ENCODE measurements at regions not wholly inside any gene's neighbourhood (a gene's known extent, or its start where the extent isn't known, plus 50 kb on each side); places are given as distances from the start of the nearest gene placed in this dataset.

GRCh38 chr2:219769090-219769910 lies 141.9 kb downstream of the SLC4A3 start:
- H3K36me3 ChIP-seq: no peaks in the 10 kb centered on the region
- no peaks in the 10 kb centered on the region for H3K4me1 ChIP-seq
- 48 to 49% methylated on average over 15 to 16 of the region's 16 CpGs for WGBS, 2 donors
- H3K9me3 ChIP-seq: peaks cover 0 to 2% (median 0%) of the 10 kb centered on the region in 4 donors
- TF ChIP-seq CTCF (IDR thresholded peaks at IDR 0.05) (no peak), POLR2A (IDR thresholded peaks at IDR 0.05) (no peak)
- no peak overlapping the region for H3K4me3 ChIP-seq
- no peak for DNase-seq (ENCODE audit: low spot score in 2 of 2)
- H3K27me3 ChIP-seq: no peaks in the 10 kb centered on the region
- H3K27ac ChIP-seq: no peak overlapping the region

- 52 to 55% methylated on average over 9 of the region's 9 CpGs for WGBS, 2 donors
- no peak for DNase-seq (ENCODE audit: low spot score in 2 of 2)
- TF ChIP-seq POLR2A (IDR thresholded peaks at IDR 0.05) (no peak), CTCF (IDR thresholded peaks at IDR 0.05) (no peak), EP300 (IDR thresholded peaks at IDR 0.05) (no peak)
Measured at GRCh38 chr2:219772103-219772635, 144.7 kb downstream of the SLC4A3 start.

GRCh38 chr2:219772697-219773096 lies 145.3 kb downstream of the SLC4A3 start:
- H3K4me1 ChIP-seq: no peaks in the 10 kb centered on the region
- no peak for DNase-seq (ENCODE audit: low spot score in 2 of 2)
- no peaks in the 10 kb centered on the region for H3K9me3 ChIP-seq
- H3K27me3 ChIP-seq: no peaks in the 10 kb centered on the region
- no peaks in the 10 kb centered on the region for H3K36me3 ChIP-seq
- no peak overlapping the region for H3K4me3 ChIP-seq
- WGBS, 2 donors: 88 to 89% methylated on average over 4 of the region's 4 CpGs
- TF ChIP-seq CTCF (IDR thresholded peaks at IDR 0.05) (no peak), POLR2A (IDR thresholded peaks at IDR 0.05) (no peak), EP300 (IDR thresholded peaks at IDR 0.05) (no peak)
- H3K27ac ChIP-seq: no peak overlapping the region

More at GRCh38 chr2:219772103-219772635, 144.7 kb downstream of the SLC4A3 start:
- Histone ChIP-seq H3K27ac (no peak overlapping the region), H3K4me3 (no peak overlapping the region), H3K4me1 (no peaks in the 10 kb centered on the region), H3K9me3 (no peaks in the 10 kb centered on the region), H3K27me3 (no peaks in the 10 kb centered on the region), H3K36me3 (no peaks in the 10 kb centered on the region)

GRCh38 chr2:219775506-219775905 lies 148.1 kb downstream of the SLC4A3 start:
- no peaks in the 10 kb centered on the region for H3K4me1 ChIP-seq
- TF ChIP-seq EP300 (IDR thresholded peaks at IDR 0.05): no peak
- TF ChIP-seq CTCF (IDR thresholded peaks at IDR 0.05): no peak
- TF ChIP-seq POLR2A (IDR thresholded peaks at IDR 0.05): no peak
- H3K9me3 ChIP-seq: no peaks in the 10 kb centered on the region
- H3K36me3 ChIP-seq: no peaks in the 10 kb centered on the region
- H3K4me3 ChIP-seq: no peak overlapping the region
- H3K27me3 ChIP-seq: no peaks in the 10 kb centered on the region
- WGBS, 2 donors: 83 to 94% methylated on average over 5 of the region's 5 CpGs
- no peak overlapping the region for H3K27ac ChIP-seq
- DNase-seq (ENCODE audit: low spot score in 2 of 2): no peak

GRCh38 chr2:219777388-219777787 lies 150.0 kb downstream of the SLC4A3 start:
- no peaks in the 10 kb centered on the region for H3K9me3 ChIP-seq
- H3K27ac ChIP-seq: no peak overlapping the region
- no peak for TF ChIP-seq CTCF (IDR thresholded peaks at IDR 0.05)
- no peak for TF ChIP-seq POLR2A (IDR thresholded peaks at IDR 0.05)
- TF ChIP-seq EP300 (IDR thresholded peaks at IDR 0.05): no peak
- no peak overlapping the region for H3K4me3 ChIP-seq
- no peak for DNase-seq (ENCODE audit: low spot score in 2 of 2)
- H3K36me3 ChIP-seq: no peaks in the 10 kb centered on the region
- no peaks in the 10 kb centered on the region for H3K4me1 ChIP-seq
- no peaks in the 10 kb centered on the region for H3K27me3 ChIP-seq
- WGBS, 2 donors: 89% methylated on average over 2 of the region's 2 CpGs
